ENCODE measurements at regions not wholly inside any gene's neighbourhood (a gene's known extent, or its start where the extent isn't known, plus 50 kb on each side); places are given as distances from the start of the nearest gene placed in this dataset.
A peak's percentile ranks its signal among the peaks of the same experiment; 100 is the strongest.

DNA sequence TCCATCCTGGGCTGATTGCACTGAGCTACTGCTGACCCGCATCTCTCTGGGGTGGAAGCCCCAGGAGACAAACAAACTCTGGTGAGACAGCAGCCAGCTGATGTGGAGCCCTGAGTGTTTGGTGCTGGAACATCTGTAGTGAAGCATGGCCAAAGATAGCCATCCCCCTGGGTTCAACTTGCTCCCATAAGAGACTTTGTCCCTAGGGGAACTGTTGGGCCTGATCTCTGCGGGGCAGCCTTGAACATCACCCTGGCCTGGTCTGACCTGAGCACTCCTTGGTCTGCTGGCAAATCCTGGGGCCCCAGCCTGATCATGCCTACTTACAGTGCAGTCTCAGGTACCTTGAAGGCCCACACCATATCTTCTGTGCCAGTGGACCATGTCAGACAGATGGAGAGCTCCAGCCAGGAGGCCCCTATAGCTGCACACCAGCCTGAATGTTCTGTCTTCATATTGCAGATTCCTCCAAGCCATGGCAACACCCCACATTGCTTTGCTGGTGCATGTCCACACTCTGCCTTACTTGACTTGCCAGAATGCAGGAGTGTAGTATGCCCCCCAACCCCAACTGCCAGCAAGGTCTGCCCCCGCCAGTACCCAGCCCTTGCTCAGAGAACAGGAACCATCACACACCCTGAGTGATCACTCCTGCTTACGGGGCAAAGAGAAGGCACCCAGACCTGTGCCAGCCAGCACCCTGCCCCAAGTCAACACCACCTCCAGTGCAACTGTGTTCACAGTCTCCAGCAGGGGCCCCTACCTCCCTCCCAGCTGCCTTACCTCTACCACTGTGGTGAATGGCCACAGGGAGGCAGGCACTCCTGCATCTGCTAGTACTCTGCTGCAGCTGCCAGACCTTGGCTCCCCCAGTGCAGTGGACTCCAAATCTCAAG, 690.5 kb upstream of the NR5A2 start:
- H3K4me1 Mint-ChIP-seq, result no peaks in the 10 kb centered on the region
- H3K27me3 Mint-ChIP-seq, result peaks cover 8% of the 10 kb centered on the region
- no peak overlapping the region for H3K4me3 Mint-ChIP-seq
- peak in 1 of 2 donors; percentile 3 for DNase-seq (ENCODE audit: low spot score in 2 of 2)
- H3K9me3 Mint-ChIP-seq, result no peaks in the 10 kb centered on the region
- ATAC-seq (ENCODE audit: low read depth), result peak; percentile 60
- no peak overlapping the region for H3K27ac Mint-ChIP-seq
- H3K36me3 Mint-ChIP-seq, result no peaks in the 10 kb centered on the region

DNA sequence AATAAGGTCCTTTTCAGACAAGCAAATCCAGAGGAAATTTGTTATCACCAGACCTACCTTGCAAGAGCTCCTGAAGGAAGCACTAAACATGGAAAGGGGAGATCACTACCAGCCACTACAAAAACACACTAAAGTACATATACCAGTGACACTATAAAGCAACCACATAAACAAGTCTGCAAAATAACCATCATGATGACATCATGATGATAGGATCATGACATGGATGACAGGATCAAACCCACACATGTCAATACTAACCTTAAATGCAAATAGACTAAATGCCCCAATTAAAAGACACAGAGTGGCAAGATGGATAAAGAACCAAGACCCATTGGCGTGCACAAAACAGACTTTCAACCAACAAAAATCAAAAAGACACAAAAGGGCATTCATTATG, 688.8 kb upstream of the NR5A2 start:
- no peaks in the 10 kb centered on the region for H3K4me1 Mint-ChIP-seq
- H3K4me3 Mint-ChIP-seq, result no peak overlapping the region
- no peak overlapping the region for H3K27ac Mint-ChIP-seq
- H3K36me3 Mint-ChIP-seq, result no peaks in the 10 kb centered on the region
- ATAC-seq (ENCODE audit: low read depth) (no peak), DNase-seq (ENCODE audit: low spot score in 2 of 2) (no peak)
- peaks cover 11% of the 10 kb centered on the region for H3K27me3 Mint-ChIP-seq
- peaks cover 5% of the 10 kb centered on the region for H3K9me3 Mint-ChIP-seq

DNA sequence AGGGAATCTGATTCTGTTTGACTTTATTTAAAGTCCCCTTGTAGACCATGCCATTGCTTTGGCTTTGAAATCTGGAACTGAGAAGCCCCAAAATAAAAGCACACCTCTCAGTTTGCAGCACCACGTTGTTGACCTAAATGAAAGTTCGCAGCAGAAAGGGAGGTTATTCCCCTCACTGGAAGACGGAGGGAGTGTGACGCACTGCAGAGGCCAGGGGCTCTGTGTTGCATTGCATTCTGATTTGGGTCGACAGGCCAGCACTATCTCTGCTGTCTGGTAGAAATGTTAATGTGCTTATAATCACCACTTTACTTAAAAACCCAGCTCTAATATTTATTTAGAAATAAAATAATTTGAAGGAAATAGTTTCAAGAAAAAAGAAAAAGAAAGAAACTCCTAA, 675.2 kb upstream of the NR5A2 start:
- Mint-ChIP-seq H3K4me1 (no peaks in the 10 kb centered on the region), H3K27me3 (peaks cover 2% of the 10 kb centered on the region), H3K4me3 (no peak overlapping the region), H3K9me3 (peaks cover 13% of the 10 kb centered on the region), H3K27ac (no peak overlapping the region), H3K36me3 (peaks cover 6% of the 10 kb centered on the region)
- ATAC-seq (ENCODE audit: low read depth), result no peak
- no peak for DNase-seq (ENCODE audit: low spot score in 2 of 2)

DNA sequence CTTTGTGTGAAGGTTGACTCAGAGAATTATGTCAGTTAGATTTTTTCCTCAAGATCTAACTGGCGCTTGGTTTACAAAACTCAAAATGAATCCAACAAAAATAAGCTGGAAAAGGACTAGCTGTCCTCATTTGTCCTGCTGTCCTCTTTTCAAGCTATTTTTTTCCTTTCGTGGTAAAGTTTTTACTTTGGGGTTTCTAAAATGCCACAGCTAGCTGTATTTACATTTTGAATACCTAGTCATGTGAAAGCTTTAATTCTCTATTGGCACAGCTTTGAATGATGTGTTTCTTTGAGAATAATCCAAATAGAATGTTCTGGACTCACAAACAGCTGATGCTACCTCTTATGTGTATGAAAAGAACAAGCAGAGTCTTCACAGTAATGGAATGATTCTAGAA, 673.6 kb upstream of the NR5A2 start:
- no peak for ATAC-seq (ENCODE audit: low read depth)
- H3K27me3 Mint-ChIP-seq, result no peaks in the 10 kb centered on the region
- H3K9me3 Mint-ChIP-seq, result peaks cover 11% of the 10 kb centered on the region
- peaks cover 6% of the 10 kb centered on the region for H3K36me3 Mint-ChIP-seq
- no peaks in the 10 kb centered on the region for H3K4me1 Mint-ChIP-seq
- H3K27ac Mint-ChIP-seq, result no peak overlapping the region
- no peak for DNase-seq (ENCODE audit: low spot score in 2 of 2)
- H3K4me3 Mint-ChIP-seq, result no peak overlapping the region

DNA sequence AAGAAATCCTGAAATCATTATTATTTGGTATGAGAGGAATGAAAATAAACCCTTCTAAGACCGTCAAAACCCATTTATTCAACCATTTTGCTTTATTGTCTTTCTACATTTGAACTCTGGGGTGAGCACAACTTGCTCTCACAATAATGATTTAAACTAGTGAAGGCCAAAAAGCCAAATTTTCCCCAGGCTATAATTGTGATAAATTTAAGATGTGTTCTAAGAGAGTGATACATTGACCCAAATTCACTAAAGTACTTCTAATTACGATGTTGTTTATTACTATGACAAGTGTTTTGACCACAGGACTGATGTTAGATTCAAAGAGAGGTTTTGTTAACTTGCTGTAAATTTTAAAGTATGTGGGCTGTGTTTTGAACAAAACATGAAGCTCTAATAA, 670.9 kb upstream of the NR5A2 start:
- no peak for ATAC-seq (ENCODE audit: low read depth)
- Mint-ChIP-seq H3K27ac (no peak overlapping the region), H3K4me3 (no peak overlapping the region), H3K9me3 (peaks cover 5% of the 10 kb centered on the region), H3K27me3 (no peaks in the 10 kb centered on the region), H3K4me1 (no peaks in the 10 kb centered on the region), H3K36me3 (peaks cover 5% of the 10 kb centered on the region)
- DNase-seq (ENCODE audit: low spot score in 2 of 2), result no peak

DNA sequence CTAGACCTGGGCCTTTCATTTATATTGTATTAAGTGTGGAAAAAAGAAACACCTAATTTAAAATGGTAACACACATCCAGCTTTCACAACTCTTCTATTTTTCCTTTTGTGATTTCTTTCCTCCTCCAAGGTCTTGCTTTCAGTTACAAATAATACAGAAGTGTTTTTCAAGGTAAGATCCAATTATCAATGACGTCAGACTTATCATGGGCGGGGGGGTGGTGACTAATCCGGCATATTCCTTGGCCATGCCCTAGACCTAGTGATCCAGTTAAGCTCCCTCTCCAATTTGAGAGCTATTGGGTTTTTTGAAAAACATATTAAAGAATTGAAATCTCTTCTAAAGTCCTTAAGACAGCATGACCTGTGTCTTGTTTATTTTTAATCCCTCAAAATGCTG, 669.9 kb upstream of the NR5A2 start:
- Mint-ChIP-seq H3K36me3 (peaks cover 5% of the 10 kb centered on the region), H3K27ac (no peak overlapping the region), H3K9me3 (peaks cover 5% of the 10 kb centered on the region), H3K27me3 (no peaks in the 10 kb centered on the region), H3K4me3 (no peak overlapping the region), H3K4me1 (no peaks in the 10 kb centered on the region)
- ATAC-seq (ENCODE audit: low read depth) (no peak), DNase-seq (ENCODE audit: low spot score in 2 of 2) (no peak)

DNA sequence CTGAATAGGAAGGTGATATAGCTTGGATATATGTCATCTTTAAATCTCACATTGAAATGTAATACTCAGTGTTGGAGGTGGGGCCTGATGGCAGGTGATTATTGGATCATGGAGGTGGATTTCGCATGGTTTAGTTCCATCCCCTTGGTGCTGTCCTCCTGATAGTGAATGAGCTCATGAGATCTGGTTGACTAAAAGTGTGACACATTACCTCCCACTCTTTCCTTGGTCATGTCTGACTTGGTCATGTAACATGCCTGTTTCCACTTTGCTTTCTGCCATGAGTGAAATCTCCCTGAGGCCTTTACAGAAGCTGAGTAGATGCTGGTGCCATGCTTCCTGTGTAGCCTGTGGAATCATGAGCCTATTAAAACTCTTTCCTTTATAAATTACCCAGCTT, 664.5 kb upstream of the NR5A2 start:
- DNase-seq (ENCODE audit: low spot score in 2 of 2) (no peak), ATAC-seq (ENCODE audit: low read depth) (no peak)
- Mint-ChIP-seq H3K36me3 (no peaks in the 10 kb centered on the region), H3K27me3 (peaks cover 2% of the 10 kb centered on the region), H3K9me3 (no peaks in the 10 kb centered on the region), H3K4me1 (no peaks in the 10 kb centered on the region), H3K4me3 (no peak overlapping the region), H3K27ac (no peak overlapping the region)

DNA sequence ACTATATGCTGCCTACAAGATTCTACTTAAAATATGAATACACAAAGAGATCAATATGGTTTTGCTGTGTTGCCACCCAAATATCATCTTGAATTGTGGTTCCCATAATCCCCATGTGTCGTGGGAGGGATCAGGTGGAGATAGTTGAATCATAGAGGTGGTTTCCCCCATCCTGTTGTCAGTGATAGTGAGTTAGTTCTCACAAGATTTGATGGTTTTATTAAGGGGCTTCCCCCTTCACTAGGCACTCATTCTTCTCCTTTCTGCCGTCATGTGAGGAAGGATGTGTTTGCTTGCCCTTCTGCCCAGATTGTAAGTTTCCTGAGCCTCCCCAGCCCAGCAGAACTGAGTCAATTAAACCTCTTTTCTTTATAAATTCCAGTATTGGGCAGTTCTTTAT, 654.4 kb upstream of the NR5A2 start:
- no peak overlapping the region for H3K27ac Mint-ChIP-seq
- H3K9me3 Mint-ChIP-seq, result peaks cover 6% of the 10 kb centered on the region
- no peak for DNase-seq (ENCODE audit: low spot score in 2 of 2)
- ATAC-seq (ENCODE audit: low read depth), result no peak
- H3K36me3 Mint-ChIP-seq, result peaks cover 5% of the 10 kb centered on the region
- no peak overlapping the region for H3K4me3 Mint-ChIP-seq
- H3K27me3 Mint-ChIP-seq, result no peaks in the 10 kb centered on the region
- H3K4me1 Mint-ChIP-seq, result no peaks in the 10 kb centered on the region

DNA sequence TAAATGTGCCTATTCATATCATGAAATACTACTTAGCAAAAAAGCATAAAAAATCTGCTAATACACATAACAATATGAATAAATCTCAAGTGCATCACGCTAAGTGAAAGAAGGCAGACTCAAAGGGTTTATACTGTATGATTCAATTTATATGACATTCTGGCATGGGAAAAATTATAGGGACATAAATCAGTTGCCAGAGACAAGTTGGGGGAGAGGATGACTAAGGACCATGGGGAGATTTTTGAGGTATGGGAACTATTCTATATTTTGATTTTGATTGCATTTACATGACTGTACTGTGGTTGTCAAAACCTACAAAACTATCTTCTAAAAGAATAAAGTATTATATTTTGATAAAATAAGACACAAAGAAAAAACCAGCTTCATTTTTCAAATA, 650.3 kb upstream of the NR5A2 start:
- DNase-seq (ENCODE audit: low spot score in 2 of 2), result no peak
- Mint-ChIP-seq H3K4me1 (no peaks in the 10 kb centered on the region), H3K4me3 (no peak overlapping the region), H3K27me3 (no peaks in the 10 kb centered on the region), H3K9me3 (peaks cover 3% of the 10 kb centered on the region), H3K36me3 (peaks cover 2% of the 10 kb centered on the region), H3K27ac (no peak overlapping the region)
- no peak for ATAC-seq (ENCODE audit: low read depth)

DNA sequence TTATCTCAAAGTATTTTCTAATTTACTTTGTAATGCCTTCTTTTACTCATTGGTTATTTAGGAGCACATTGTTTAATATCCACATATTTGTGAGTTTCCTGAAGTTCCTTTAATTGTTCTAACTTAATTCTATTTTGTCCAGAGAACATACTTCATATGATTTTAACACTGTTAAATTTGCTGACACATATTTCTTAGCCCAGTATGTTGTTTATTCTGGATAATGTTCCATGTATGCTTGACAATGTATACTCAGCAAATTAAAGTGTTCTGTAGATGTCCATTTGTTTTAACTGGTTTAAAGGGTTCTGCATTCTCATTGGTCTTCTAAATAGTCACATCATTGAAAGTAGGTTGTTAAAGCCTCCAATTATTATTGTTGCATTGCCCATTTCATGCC, 643.7 kb upstream of the NR5A2 start:
- Mint-ChIP-seq H3K27ac (no peak overlapping the region), H3K9me3 (no peaks in the 10 kb centered on the region), H3K27me3 (no peaks in the 10 kb centered on the region), H3K36me3 (no peaks in the 10 kb centered on the region), H3K4me3 (no peak overlapping the region), H3K4me1 (no peaks in the 10 kb centered on the region)
- ATAC-seq (ENCODE audit: low read depth), result no peak
- DNase-seq (ENCODE audit: low spot score in 2 of 2), result no peak

DNA sequence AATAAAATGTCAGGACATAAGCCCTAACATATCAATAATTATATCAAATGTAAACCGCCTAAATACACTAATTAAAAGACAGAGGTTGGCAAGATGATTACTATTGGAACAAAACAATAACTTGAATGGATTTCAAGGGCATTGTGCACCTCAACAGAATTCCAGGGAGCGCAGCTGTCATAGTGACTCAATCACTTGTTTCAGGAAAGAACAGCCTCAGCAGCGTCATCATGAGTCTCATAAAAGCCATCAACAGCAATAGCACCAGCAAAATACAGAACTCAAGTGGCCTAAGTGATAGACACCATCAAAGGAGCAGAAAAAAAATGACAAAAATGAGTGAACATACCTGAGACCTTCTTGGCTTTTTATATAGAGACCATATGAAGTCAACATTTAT, 632.7 kb upstream of the NR5A2 start:
- Mint-ChIP-seq H3K27ac (no peak overlapping the region), H3K4me1 (peaks cover 11% of the 10 kb centered on the region), H3K36me3 (no peaks in the 10 kb centered on the region), H3K27me3 (no peaks in the 10 kb centered on the region), H3K9me3 (peaks cover 3% of the 10 kb centered on the region), H3K4me3 (no peak overlapping the region)
- no peak for ATAC-seq (ENCODE audit: low read depth)
- DNase-seq (ENCODE audit: low spot score in 2 of 2), result no peak

DNA sequence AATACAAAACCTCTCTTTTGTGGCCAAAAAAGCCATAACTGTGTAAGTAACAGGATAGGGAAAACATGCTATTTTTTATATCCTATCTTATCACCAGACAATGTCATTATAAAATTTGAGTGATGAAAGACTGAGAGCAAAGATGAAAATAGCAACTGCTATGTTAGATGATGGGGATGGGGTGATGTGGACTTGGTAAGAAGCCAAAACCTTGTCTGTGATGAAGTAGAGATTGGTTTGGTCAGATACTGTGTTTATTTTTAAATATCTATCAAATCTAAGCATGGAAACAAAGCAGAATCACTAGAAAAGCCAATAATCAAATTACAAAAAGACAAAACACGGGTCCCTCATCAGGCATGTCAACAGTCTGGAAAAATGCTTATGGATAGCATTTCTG, 631.1 kb upstream of the NR5A2 start:
- Mint-ChIP-seq H3K27me3 (no peaks in the 10 kb centered on the region), H3K27ac (no peak overlapping the region), H3K36me3 (no peaks in the 10 kb centered on the region), H3K9me3 (peaks cover 1% of the 10 kb centered on the region), H3K4me1 (peaks cover 21% of the 10 kb centered on the region), H3K4me3 (no peak overlapping the region)
- ATAC-seq (ENCODE audit: low read depth) (no peak), DNase-seq (ENCODE audit: low spot score in 2 of 2) (no peak)

DNA sequence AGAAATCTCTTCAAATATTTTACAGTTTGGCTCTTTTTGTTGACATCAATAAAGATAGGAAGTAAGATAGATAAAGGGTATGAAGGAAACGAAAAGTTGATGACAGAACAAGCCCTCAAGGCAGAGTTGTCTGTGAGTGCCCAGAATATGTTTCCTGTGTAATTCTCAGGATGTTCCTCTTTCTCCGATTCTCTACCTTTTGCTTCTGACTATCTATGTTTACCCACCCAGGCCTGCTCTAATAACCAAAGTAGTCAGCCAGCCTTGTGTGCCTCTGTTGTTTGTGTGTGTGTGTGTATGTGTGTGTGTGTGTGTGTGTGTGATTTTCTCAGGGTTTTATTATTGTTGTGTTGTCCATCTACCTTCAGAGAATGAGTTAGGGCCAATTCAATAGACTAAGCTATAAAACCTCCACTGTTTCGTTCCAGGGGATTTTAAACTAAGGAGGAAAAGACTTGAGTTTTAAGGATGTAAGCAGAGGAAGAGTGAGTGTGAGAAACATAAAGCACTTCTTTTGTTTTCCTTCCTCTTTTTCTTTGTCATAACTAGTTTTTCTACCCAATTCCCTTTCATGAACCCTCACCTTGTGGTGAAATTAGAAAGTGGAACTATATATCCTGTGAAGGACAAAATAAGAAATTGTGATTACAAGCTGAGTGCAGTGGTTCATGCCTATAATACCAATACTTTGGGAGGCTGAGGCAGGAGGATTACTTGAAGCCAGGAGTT, 627.4 kb upstream of the NR5A2 start:
- Mint-ChIP-seq H3K9me3 (peaks cover 1% of the 10 kb centered on the region), H3K27me3 (no peaks in the 10 kb centered on the region), H3K4me1 (peaks cover 27% of the 10 kb centered on the region), H3K27ac (peak overlapping the region; percentile 95), H3K4me3 (peak overlapping the region; percentile 70), H3K36me3 (no peaks in the 10 kb centered on the region)
- peak in 1 of 2 donors; percentile 11 for DNase-seq (ENCODE audit: low spot score in 2 of 2)
- ATAC-seq (ENCODE audit: low read depth), result peak; percentile 85

DNA sequence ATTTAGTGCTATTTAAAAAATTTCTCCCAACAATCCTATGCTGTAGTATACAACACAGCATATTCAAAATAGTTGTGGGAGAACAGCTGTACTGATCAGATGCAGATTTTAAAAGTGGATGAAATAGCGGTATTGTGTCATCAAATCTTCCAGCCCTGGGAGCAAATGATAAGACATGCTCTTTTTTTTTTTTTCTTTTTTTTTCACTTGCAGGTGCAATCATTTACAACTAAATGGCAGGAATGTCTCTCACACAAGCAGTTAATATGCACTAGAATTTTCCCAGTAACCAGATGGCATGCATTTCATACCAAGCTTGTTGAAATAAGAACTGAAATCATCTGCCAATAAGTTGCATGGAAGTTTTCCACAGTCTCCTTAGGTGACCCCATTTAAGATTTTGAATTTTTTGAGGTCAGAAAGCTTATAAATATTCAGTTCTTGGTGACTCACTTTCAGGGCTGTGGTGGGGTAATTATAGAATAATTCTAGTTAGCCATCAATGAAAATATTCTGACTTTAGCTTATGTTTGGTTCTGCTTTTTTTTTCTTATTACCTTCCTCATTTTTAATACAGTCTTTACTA, 623.9 kb upstream of the NR5A2 start:
- Mint-ChIP-seq H3K9me3 (no peaks in the 10 kb centered on the region), H3K27me3 (no peaks in the 10 kb centered on the region), H3K4me1 (peaks cover 19% of the 10 kb centered on the region), H3K4me3 (no peak overlapping the region), H3K36me3 (no peaks in the 10 kb centered on the region), H3K27ac (no peak overlapping the region)
- ATAC-seq (ENCODE audit: low read depth) (no peak), DNase-seq (ENCODE audit: low spot score in 2 of 2) (no peak)

Data from memory B cell (primary cell).